Memory B cell (primary cell): ENCODE measurements at regions not wholly inside any gene's neighbourhood (a gene's known extent, or its start where the extent isn't known, plus 50 kb on each side); places are given as distances from the start of the nearest gene placed in this dataset.
A peak's percentile ranks its signal among the peaks of the same experiment; 100 is the strongest.

ENCODE experiments used
- ATAC-seq: fragments of 150-1000 bp; cut with Tn5 transposase; 2 replicates; pipeline ENCODE4 v1.10.0; 2021; ENCODE audit warnings: low read depth, mild to moderate bottlenecking, moderate library complexity
- DNase-seq, 2 donors: peaks; one replicate each; pipeline ENCODE4 v3.0.0; 2022; ENCODE audit warnings: low spot score in 2 of 2
- H3K27ac Mint-ChIP-seq: one replicate; pipeline ENCODE4 v1.8.0; 2022; ENCODE audit warnings: mild to moderate bottlenecking, moderate library complexity, mixed read lengths
- H3K27me3 Mint-ChIP-seq: one replicate; pipeline ENCODE4 v1.8.0; 2022; ENCODE audit warnings: mixed read lengths
- H3K36me3 Mint-ChIP-seq: one replicate; pipeline ENCODE4 v1.8.0; 2022; ENCODE audit warnings: mild to moderate bottlenecking, mixed read lengths
- H3K4me1 Mint-ChIP-seq: one replicate; pipeline ENCODE4 v1.8.0; 2022; ENCODE audit warnings: mixed read lengths
- H3K4me3 Mint-ChIP-seq: one replicate; pipeline ENCODE4 v1.8.0; 2022; ENCODE audit warnings: mild to moderate bottlenecking, moderate library complexity, mixed read lengths
- H3K9me3 Mint-ChIP-seq: one replicate; pipeline ENCODE4 v1.8.0; 2022; ENCODE audit warnings: mixed read lengths

DNA sequence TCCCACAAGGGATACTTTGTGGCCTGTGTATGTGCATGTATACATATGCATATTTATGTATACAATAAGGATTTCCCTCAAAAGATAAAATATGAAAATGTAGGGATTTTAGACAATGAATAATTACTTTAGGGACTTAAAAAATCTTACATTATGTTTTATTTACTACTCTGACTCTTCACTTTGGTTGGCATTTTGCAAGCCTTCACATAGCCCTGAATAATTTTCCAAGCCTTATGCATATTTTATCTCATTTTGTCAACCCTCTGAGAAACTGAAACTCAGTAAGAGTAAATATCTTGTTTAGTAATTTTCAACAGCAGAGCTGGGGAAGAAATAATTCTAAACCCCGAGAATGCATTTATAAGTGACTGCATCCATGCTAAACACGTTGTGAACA, 153.0 kb upstream of the SLC24A2 start:
- DNase-seq (no peak), ATAC-seq (no peak)
- Mint-ChIP-seq H3K27me3 (no peaks in the 10 kb centered on the region), H3K4me3 (no peak overlapping the region), H3K9me3 (no peaks in the 10 kb centered on the region), H3K36me3 (no peaks in the 10 kb centered on the region), H3K27ac (no peak overlapping the region), H3K4me1 (no peaks in the 10 kb centered on the region)

- no peak for DNase-seq
- no peak overlapping the region for H3K4me3 Mint-ChIP-seq
- no peak for ATAC-seq
- no peak overlapping the region for H3K27ac Mint-ChIP-seq
- H3K4me1 Mint-ChIP-seq, result no peaks in the 10 kb centered on the region
- H3K36me3 Mint-ChIP-seq, result no peaks in the 10 kb centered on the region
- no peaks in the 10 kb centered on the region for H3K27me3 Mint-ChIP-seq
- no peaks in the 10 kb centered on the region for H3K9me3 Mint-ChIP-seq
These were observed 152.1 kb upstream of the SLC24A2 start for GRCh38 chr9:19940811-19941535.

DNA sequence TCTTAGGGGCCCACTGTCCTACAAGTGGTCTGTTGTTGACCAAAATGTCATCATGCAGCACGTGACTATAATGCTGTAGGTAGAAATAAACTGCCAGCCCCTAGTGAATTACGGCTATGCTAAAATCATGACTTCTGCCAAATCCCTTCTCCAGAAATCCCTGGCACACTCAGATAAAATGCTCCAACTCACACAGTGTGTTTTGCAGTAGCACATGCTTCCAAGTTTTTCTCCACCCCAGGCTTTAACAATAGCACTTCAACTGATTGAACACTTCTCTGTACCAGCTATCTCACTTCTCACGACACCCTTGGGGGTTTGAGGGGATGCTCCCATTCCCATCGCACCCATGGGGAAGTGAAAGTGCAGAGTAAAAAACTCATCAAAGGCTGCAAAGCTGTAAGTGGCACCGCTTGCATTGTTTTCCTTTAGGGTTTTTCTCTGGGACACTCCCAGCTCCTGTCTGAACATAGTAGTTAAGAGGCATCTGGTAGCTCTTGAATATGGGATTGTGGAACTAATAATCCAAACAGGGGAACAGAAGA, 151.0 kb upstream of the SLC24A2 start:
- no peak for DNase-seq
- H3K9me3 Mint-ChIP-seq, result no peaks in the 10 kb centered on the region
- peaks cover 2% of the 10 kb centered on the region for H3K4me1 Mint-ChIP-seq
- ATAC-seq, result no peak
- peaks cover 3% of the 10 kb centered on the region for H3K27me3 Mint-ChIP-seq
- H3K36me3 Mint-ChIP-seq, result no peaks in the 10 kb centered on the region
- no peak overlapping the region for H3K4me3 Mint-ChIP-seq
- H3K27ac Mint-ChIP-seq, result no peak overlapping the region

- DNase-seq (no peak), ATAC-seq (no peak)
- Mint-ChIP-seq H3K27me3 (peaks cover 3% of the 10 kb centered on the region), H3K9me3 (no peaks in the 10 kb centered on the region), H3K4me1 (peaks cover 2% of the 10 kb centered on the region), H3K36me3 (no peaks in the 10 kb centered on the region), H3K27ac (no peak overlapping the region), H3K4me3 (no peak overlapping the region)
These were observed 150.3 kb upstream of the SLC24A2 start for GRCh38 chr9:19938990-19939733.

GRCh38 chr9:19937121-19937520, 148.3 kb upstream of the SLC24A2 start:
- Mint-ChIP-seq H3K36me3 (no peaks in the 10 kb centered on the region), H3K9me3 (no peaks in the 10 kb centered on the region), H3K27me3 (peaks cover 5% of the 10 kb centered on the region), H3K27ac (no peak overlapping the region), H3K4me3 (no peak overlapping the region), H3K4me1 (peaks cover 2% of the 10 kb centered on the region)
- no peak for DNase-seq
- no peak for ATAC-seq

DNA sequence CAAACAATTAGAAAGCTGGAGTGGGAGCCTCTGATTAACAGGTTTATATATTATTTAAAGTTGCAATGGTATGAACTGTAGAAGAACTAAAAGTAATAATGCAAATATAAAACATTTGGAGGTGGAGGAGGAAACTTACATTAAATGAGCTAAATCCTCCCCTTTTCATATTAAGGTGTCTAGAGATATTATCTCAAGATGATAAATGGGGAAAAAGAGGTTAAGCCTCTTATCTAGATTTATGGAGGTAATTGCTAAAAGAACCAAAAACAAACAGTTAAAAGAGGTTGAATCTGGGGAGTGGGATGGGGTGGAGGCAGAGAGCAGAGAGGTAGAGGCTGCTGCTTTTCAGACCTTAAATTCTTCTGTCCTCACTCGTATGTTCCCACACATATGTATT, 147.8 kb upstream of the SLC24A2 start:
- ATAC-seq, result no peak
- DNase-seq, result no peak
- Mint-ChIP-seq H3K4me3 (no peak overlapping the region), H3K9me3 (no peaks in the 10 kb centered on the region), H3K4me1 (peaks cover 2% of the 10 kb centered on the region), H3K27me3 (peaks cover 5% of the 10 kb centered on the region), H3K27ac (no peak overlapping the region), H3K36me3 (no peaks in the 10 kb centered on the region)

DNA sequence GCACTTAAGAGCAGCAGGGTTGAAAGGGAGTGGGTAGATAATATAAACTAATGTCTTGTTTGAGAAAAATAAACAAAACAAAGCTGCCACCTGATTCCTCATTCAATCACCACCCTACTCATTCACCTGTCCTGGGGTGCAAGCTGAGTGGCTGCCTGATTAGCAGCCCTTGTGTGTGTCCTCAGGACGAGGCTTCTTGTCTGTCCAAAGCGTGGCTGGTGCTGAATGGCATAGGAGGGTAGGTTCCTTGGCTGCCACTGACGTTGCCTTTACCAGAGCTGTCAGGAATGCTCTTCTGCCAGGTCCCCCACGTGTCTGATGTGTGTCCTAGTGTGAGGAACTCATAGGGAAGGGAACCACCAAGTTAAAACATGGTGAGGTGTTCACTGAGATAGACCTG, 146.6 kb upstream of the SLC24A2 start:
- DNase-seq (no peak), ATAC-seq (no peak)
- no peak overlapping the region for H3K27ac Mint-ChIP-seq
- peaks cover 5% of the 10 kb centered on the region for H3K27me3 Mint-ChIP-seq
- H3K36me3 Mint-ChIP-seq, result no peaks in the 10 kb centered on the region
- H3K4me3 Mint-ChIP-seq, result no peak overlapping the region
- no peaks in the 10 kb centered on the region for H3K9me3 Mint-ChIP-seq
- H3K4me1 Mint-ChIP-seq, result peaks cover 5% of the 10 kb centered on the region

GRCh38 chr9:19934301-19934871, 145.5 kb upstream of the SLC24A2 start:
- peaks cover 5% of the 10 kb centered on the region for H3K27me3 Mint-ChIP-seq
- H3K27ac Mint-ChIP-seq, result no peak overlapping the region
- H3K9me3 Mint-ChIP-seq, result no peaks in the 10 kb centered on the region
- no peak for ATAC-seq
- peaks cover 5% of the 10 kb centered on the region for H3K4me1 Mint-ChIP-seq
- H3K4me3 Mint-ChIP-seq, result peak overlapping the region; percentile 9
- no peaks in the 10 kb centered on the region for H3K36me3 Mint-ChIP-seq
- no peak for DNase-seq

- Mint-ChIP-seq H3K9me3 (no peaks in the 10 kb centered on the region), H3K27me3 (peaks cover 7% of the 10 kb centered on the region), H3K4me3 (no peak overlapping the region), H3K4me1 (peaks cover 5% of the 10 kb centered on the region), H3K36me3 (no peaks in the 10 kb centered on the region), H3K27ac (no peak overlapping the region)
- no peak for ATAC-seq
- no peak for DNase-seq
These were observed 142.5 kb upstream of the SLC24A2 start for GRCh38 chr9:19931098-19931890.

GRCh38 chr9:19927560-19927959, 138.7 kb upstream of the SLC24A2 start:
- peaks cover 4% of the 10 kb centered on the region for H3K27me3 Mint-ChIP-seq
- H3K27ac Mint-ChIP-seq, result no peak overlapping the region
- ATAC-seq, result no peak

DNA sequence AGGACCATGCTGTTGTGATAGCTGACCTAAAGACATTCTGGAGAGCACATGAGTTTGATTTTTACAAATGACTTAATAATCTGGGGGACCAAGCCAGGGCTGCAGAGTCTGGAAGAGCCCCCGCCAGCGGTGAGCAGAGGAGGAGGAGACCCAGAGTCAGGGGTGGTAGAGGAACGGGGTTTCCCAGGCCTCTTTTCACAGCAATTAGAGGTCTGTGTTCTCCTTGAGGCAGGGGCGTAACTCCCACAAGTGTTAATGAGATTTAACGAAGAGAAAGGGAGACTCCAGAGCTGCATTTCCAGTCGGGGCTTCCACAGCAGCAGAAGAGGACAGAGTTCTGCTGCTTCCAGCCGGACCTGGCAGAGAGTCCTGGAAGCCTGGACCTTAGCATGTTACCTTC, 137.9 kb upstream of the SLC24A2 start:
- Mint-ChIP-seq H3K27ac (no peak overlapping the region), H3K4me3 (no peak overlapping the region)

More at GRCh38 chr9:19927560-19927959, 138.7 kb upstream of the SLC24A2 start:
- DNase-seq, result no peak
- H3K36me3 Mint-ChIP-seq, result no peaks in the 10 kb centered on the region
- H3K4me3 Mint-ChIP-seq, result no peak overlapping the region
- H3K4me1 Mint-ChIP-seq, result peaks cover 8% of the 10 kb centered on the region
- no peaks in the 10 kb centered on the region for H3K9me3 Mint-ChIP-seq

GRCh38 chr9:19925674-19926503, 137.1 kb upstream of the SLC24A2 start:
- no peaks in the 10 kb centered on the region for H3K9me3 Mint-ChIP-seq
- H3K4me3 Mint-ChIP-seq, result peak overlapping the region; percentile 32
- DNase-seq, result peak; percentile 74 to 75
- peaks cover 4% of the 10 kb centered on the region for H3K27me3 Mint-ChIP-seq
- no peak overlapping the region for H3K27ac Mint-ChIP-seq
- H3K4me1 Mint-ChIP-seq, result peaks cover 6% of the 10 kb centered on the region
- H3K36me3 Mint-ChIP-seq, result no peaks in the 10 kb centered on the region
- peak; percentile 92 for ATAC-seq

More for the DNA sequence above, 137.9 kb upstream of the SLC24A2 start:
- Mint-ChIP-seq H3K4me1 (peaks cover 8% of the 10 kb centered on the region), H3K27me3 (peaks cover 4% of the 10 kb centered on the region), H3K36me3 (no peaks in the 10 kb centered on the region), H3K9me3 (no peaks in the 10 kb centered on the region)
- ATAC-seq (no peak), DNase-seq (no peak)

DNA sequence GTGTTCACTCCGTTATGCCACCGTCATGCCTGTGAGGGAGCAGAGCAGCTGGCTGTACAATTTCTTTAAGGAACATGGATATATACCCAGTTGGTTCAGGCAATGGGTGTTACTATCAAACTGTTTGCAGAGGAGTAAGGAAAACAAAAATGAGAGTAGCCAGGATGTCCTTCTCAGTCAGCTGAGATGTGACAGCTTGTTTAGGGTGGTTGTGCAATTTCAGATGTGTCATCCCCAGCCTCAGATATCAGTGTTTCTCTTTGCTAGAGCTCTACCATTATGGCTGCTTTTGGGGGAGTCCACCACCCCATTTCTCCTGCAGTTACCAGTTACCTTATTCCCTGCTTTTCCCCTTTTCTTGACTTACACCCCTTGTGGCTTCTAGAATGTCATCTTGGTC, 135.2 kb upstream of the SLC24A2 start:
- Mint-ChIP-seq H3K36me3 (no peaks in the 10 kb centered on the region), H3K9me3 (no peaks in the 10 kb centered on the region), H3K27me3 (peaks cover 6% of the 10 kb centered on the region), H3K27ac (no peak overlapping the region), H3K4me1 (peaks cover 5% of the 10 kb centered on the region), H3K4me3 (no peak overlapping the region)
- ATAC-seq, result no peak
- no peak for DNase-seq
